Loucy (cell line): ENCODE measurements at regions not wholly inside any gene's neighbourhood (a gene's known extent, or its start where the extent isn't known, plus 50 kb on each side); places are given as distances from the start of the nearest gene placed in this dataset.

Experiments used
- H2AFZ ChIP-seq: fragments of 200-600 bp; sonication (generic); 2 replicates; pipeline ENCODE4 v1.6.0; 2016; ENCODE audit warnings: antibody characterized with exemption, mild to moderate bottlenecking, low read length, moderate library complexity
- H3F3A ChIP-seq: fragments of 200-600 bp; 2 replicates; pipeline ENCODE4 v1.6.0; 2016; ENCODE audit warnings: antibody characterized with exemption, low read depth, mild to moderate bottlenecking
- H3K27me3 ChIP-seq: fragments of 200-600 bp; sonication (generic); 2 replicates; pipeline ENCODE4 v1.6.1; 2014; ENCODE audit warnings: low read length, mild to moderate bottlenecking; ENCODE audit not compliant: insufficient read depth, poor library complexity, severe bottlenecking
- H3K36me3 ChIP-seq: fragments of 200-600 bp; sonication (generic); 2 replicates; pipeline ENCODE4 v1.6.1; 2016; ENCODE audit warnings: low read length; ENCODE audit not compliant: insufficient read depth
- H3K4me1 ChIP-seq: fragments of 200-600 bp; sonication (generic); 2 replicates; pipeline ENCODE4 v1.5.1; 2014; ENCODE audit warnings: low read length, mild to moderate bottlenecking; ENCODE audit not compliant: insufficient read depth, poor library complexity, severe bottlenecking
- H3K4me2 ChIP-seq: fragments of 200-600 bp; sonication (generic); 2 replicates; pipeline ENCODE4 v1.6.0; 2014; ENCODE audit warnings: antibody characterized with exemption, low read length, low read depth, mild to moderate bottlenecking; ENCODE audit not compliant: poor library complexity, severe bottlenecking
- H3K4me3 ChIP-seq: fragments of 200-600 bp; sonication (generic); 2 replicates; pipeline ENCODE4 v1.5.1; 2014; ENCODE audit warnings: low read length, mild to moderate bottlenecking, mixed read lengths; ENCODE audit not compliant: poor library complexity, severe bottlenecking
- H3K79me2 ChIP-seq: fragments of 200-600 bp; sonication (generic); 2 replicates; pipeline ENCODE4 v1.6.1; 2014; ENCODE audit warnings: low read length; ENCODE audit not compliant: insufficient read depth
- H3K9ac ChIP-seq: fragments of 200-600 bp; sonication (generic); 2 replicates; pipeline ENCODE4 v1.6.0; 2014; ENCODE audit warnings: mild to moderate bottlenecking, low read depth, low read length, moderate library complexity; ENCODE audit not compliant: poor library complexity, severe bottlenecking
- H3K9me2 ChIP-seq: fragments of 200-600 bp; sonication (generic); replicated peaks from 2 replicates; pipeline ENCODE4 v1.6.1; 2016; ENCODE audit warnings: low read depth, low read length, mixed read lengths
- H3K9me3 ChIP-seq: fragments of 200-600 bp; sonication (generic); 2 replicates; pipeline ENCODE4 v1.6.1; 2014; ENCODE audit warnings: mild to moderate bottlenecking, antibody characterized with exemption, low read length, low read depth; ENCODE audit not compliant: insufficient read depth
- H4K20me1 ChIP-seq: fragments of 200-600 bp; sonication (generic); 2 replicates; pipeline ENCODE4 v1.6.0; 2014; ENCODE audit warnings: antibody characterized with exemption, low read length, mild to moderate bottlenecking; ENCODE audit not compliant: insufficient read depth, poor library complexity, severe bottlenecking
- EZH2phosphoT487 ChIP-seq: fragments of 200-600 bp; IDR thresholded peaks from 2 replicates; pipeline ENCODE4 v1.6.1; 2018; ENCODE audit warnings: antibody characterized with exemption, mild to moderate bottlenecking, moderate library complexity, borderline replicate concordance
- TF ChIP-seq, protein P1 (sequence below): fragments of 200-600 bp; sonication (generic); conservative IDR thresholded peaks from 2 replicates; pipeline ENCODE4 v1.5.1; 2014; ENCODE audit warnings: mild to moderate bottlenecking, antibody characterized with exemption, low read length

DNA sequence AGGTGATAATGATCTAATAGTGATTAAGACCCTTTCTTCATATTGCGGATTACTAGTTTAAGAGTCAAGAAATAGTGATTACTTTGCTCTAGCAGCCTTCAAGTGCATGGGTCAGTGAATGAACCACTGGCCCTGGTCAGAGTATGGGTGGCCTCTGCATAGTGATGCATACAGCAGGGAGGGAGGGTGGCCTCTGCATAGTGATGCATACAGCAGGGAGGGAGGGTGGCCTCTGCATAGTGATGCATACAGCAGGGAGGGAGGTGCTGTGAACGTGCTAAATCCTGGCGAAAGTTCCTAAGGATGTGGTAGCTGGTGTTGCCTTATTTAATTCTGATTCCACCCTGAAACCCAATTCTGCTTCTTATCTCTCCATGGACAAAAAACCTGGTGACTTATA lies 246.7 kb upstream of the ARSJ start:
- Histone ChIP-seq H4K20me1 (no peaks in the 10 kb centered on the region), H2AFZ (no peak overlapping the region), H3K36me3 (no peaks in the 10 kb centered on the region), H3K27me3 (no peaks in the 10 kb centered on the region), H3K4me3 (no peak overlapping the region), H3K9me3 (no peaks in the 10 kb centered on the region), H3K4me1 (peaks cover 1% of the 10 kb centered on the region), H3K79me2 (no peaks in the 10 kb centered on the region), H3F3A (no peaks in the 10 kb centered on the region), H3K9me2 (no peaks in the 10 kb centered on the region), H3K9ac (no peak overlapping the region), H3K4me2 (no peak overlapping the region)
- TF ChIP-seq EZH2phosphoT487: no peak
- TF ChIP-seq, protein P1, sequence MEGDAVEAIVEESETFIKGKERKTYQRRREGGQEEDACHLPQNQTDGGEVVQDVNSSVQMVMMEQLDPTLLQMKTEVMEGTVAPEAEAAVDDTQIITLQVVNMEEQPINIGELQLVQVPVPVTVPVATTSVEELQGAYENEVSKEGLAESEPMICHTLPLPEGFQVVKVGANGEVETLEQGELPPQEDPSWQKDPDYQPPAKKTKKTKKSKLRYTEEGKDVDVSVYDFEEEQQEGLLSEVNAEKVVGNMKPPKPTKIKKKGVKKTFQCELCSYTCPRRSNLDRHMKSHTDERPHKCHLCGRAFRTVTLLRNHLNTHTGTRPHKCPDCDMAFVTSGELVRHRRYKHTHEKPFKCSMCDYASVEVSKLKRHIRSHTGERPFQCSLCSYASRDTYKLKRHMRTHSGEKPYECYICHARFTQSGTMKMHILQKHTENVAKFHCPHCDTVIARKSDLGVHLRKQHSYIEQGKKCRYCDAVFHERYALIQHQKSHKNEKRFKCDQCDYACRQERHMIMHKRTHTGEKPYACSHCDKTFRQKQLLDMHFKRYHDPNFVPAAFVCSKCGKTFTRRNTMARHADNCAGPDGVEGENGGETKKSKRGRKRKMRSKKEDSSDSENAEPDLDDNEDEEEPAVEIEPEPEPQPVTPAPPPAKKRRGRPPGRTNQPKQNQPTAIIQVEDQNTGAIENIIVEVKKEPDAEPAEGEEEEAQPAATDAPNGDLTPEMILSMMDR: no peak

DNA sequence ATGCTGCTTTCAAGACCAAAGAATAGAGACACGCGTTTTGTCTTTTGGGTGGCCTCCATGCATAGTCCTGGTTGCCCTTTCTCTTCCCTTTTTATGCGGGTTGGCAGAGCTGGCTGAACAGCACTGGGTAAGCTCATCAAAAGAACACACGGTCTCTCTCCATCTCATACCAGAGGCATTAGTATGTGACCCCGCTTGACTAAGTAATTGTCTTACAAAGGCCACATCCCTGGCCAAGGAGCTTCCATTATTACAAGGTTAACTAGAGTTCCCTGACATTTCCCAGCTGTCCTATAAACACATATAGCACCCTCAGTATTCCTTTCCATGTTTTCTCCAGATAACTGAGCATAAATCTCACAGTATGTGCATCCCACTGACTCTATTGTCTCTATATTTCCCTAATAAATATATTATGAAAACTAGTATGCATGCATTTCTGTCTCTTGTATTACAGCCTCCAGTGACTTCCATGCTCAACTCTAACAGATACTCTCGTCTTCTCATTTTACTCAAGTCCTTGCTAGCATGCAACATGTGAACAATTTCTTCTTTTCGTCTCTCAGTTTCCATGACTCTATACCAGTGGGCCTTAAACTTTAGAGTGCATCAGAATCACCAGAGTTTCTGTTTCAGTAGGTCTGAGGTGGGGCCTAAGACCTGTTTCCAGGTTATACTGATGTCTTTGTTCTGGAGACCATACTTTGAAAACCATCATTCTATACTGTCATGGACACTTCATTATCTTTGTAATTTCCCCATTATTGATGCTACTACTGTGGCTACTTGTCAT lies 247.7 kb upstream of the ARSJ start:
- H3K79me2 ChIP-seq: no peaks in the 10 kb centered on the region
- no peak overlapping the region for H3K4me3 ChIP-seq
- no peaks in the 10 kb centered on the region for H3K9me2 ChIP-seq
- no peaks in the 10 kb centered on the region for H3K36me3 ChIP-seq
- H3K27me3 ChIP-seq: no peaks in the 10 kb centered on the region
- H4K20me1 ChIP-seq: no peaks in the 10 kb centered on the region
- peaks cover 9% of the 10 kb centered on the region for H3K4me1 ChIP-seq
- H3K9me3 ChIP-seq: no peaks in the 10 kb centered on the region
- H3F3A ChIP-seq: no peaks in the 10 kb centered on the region
- no peak overlapping the region for H3K9ac ChIP-seq
- no peak overlapping the region for H2AFZ ChIP-seq
- H3K4me2 ChIP-seq: no peak overlapping the region
- no peak for TF ChIP-seq EZH2phosphoT487
- TF ChIP-seq, protein P1: no peak

DNA sequence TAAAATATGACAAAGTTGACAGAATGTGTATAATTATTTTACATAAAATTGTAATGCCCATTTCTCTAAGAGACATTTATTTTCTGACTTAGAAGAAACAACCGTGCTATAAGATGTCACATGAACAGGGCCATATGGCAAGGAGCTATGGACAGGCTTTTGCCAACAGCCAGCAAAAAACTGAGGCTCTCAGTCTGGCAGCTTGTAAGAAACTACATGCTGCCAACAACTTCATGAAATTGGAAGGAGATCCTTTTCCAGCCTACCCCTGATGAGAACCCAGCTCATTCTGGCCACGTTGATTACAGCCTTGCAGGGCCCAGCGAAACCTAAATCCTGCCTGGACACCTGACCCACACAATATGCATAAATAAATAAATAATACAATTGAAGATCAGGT lies 250.3 kb upstream of the ARSJ start:
- Histone ChIP-seq H3K4me3 (no peak overlapping the region), H3F3A (no peaks in the 10 kb centered on the region), H3K9me3 (no peaks in the 10 kb centered on the region), H4K20me1 (no peaks in the 10 kb centered on the region), H3K4me1 (peaks cover 9% of the 10 kb centered on the region), H3K4me2 (no peak overlapping the region), H2AFZ (no peak overlapping the region), H3K36me3 (no peaks in the 10 kb centered on the region), H3K9ac (no peak overlapping the region), H3K9me2 (no peaks in the 10 kb centered on the region), H3K27me3 (no peaks in the 10 kb centered on the region), H3K79me2 (no peaks in the 10 kb centered on the region)
- TF ChIP-seq EZH2phosphoT487: no peak
- TF ChIP-seq, protein P1: no peak
